ENCODE measurements at regions not wholly inside any gene's neighbourhood (a gene's known extent, or its start where the extent isn't known, plus 50 kb on each side); places are given as distances from the start of the nearest gene placed in this dataset.

GRCh38 chr5:85906460-85906859, 711.3 kb upstream of the COX7C start:
- no peak for DNase-seq (ENCODE audit: low spot score in 2 of 2, unreplicated experiment in 2 of 2)
- Mint-ChIP-seq H3K4me1 (peaks cover 5% of the 10 kb centered on the region), H3K4me3 (no peak overlapping the region), H3K27me3 (ENCODE audit: low read depth) (no peaks in the 10 kb centered on the region), H3K9me3 (no peaks in the 10 kb centered on the region), H3K27ac (no peak overlapping the region), H3K36me3 (no peaks in the 10 kb centered on the region)
- TF ChIP-seq, protein P1, sequence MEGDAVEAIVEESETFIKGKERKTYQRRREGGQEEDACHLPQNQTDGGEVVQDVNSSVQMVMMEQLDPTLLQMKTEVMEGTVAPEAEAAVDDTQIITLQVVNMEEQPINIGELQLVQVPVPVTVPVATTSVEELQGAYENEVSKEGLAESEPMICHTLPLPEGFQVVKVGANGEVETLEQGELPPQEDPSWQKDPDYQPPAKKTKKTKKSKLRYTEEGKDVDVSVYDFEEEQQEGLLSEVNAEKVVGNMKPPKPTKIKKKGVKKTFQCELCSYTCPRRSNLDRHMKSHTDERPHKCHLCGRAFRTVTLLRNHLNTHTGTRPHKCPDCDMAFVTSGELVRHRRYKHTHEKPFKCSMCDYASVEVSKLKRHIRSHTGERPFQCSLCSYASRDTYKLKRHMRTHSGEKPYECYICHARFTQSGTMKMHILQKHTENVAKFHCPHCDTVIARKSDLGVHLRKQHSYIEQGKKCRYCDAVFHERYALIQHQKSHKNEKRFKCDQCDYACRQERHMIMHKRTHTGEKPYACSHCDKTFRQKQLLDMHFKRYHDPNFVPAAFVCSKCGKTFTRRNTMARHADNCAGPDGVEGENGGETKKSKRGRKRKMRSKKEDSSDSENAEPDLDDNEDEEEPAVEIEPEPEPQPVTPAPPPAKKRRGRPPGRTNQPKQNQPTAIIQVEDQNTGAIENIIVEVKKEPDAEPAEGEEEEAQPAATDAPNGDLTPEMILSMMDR (IDR thresholded peaks at IDR 0.05; ENCODE audit: unreplicated experiment), result no peak

GRCh38 chr5:85910335-85910734, 707.4 kb upstream of the COX7C start:
- H3K27ac Mint-ChIP-seq, result no peak overlapping the region
- H3K4me3 Mint-ChIP-seq, result no peak overlapping the region
- H3K9me3 Mint-ChIP-seq, result peaks cover 7% of the 10 kb centered on the region
- TF ChIP-seq, protein P1 (IDR thresholded peaks at IDR 0.05; ENCODE audit: unreplicated experiment), result no peak
- peaks cover 5% of the 10 kb centered on the region for H3K4me1 Mint-ChIP-seq
- H3K27me3 Mint-ChIP-seq (ENCODE audit: low read depth), result no peaks in the 10 kb centered on the region
- no peaks in the 10 kb centered on the region for H3K36me3 Mint-ChIP-seq
- DNase-seq (ENCODE audit: low spot score in 2 of 2, unreplicated experiment in 2 of 2), result no peak

GRCh38 chr5:85920984-85921383, 696.8 kb upstream of the COX7C start:
- H3K4me3 Mint-ChIP-seq, result no peak overlapping the region
- no peaks in the 10 kb centered on the region for H3K36me3 Mint-ChIP-seq
- H3K27me3 Mint-ChIP-seq (ENCODE audit: low read depth), result no peaks in the 10 kb centered on the region
- H3K9me3 Mint-ChIP-seq, result peaks cover 37% of the 10 kb centered on the region
- TF ChIP-seq, protein P1 (IDR thresholded peaks at IDR 0.05; ENCODE audit: unreplicated experiment), result no peak
- no peak for DNase-seq (ENCODE audit: low spot score in 2 of 2, unreplicated experiment in 2 of 2)
- no peak overlapping the region for H3K27ac Mint-ChIP-seq
- H3K4me1 Mint-ChIP-seq, result no peaks in the 10 kb centered on the region

- no peak overlapping the region for H3K4me3 Mint-ChIP-seq
- no peaks in the 10 kb centered on the region for H3K27me3 Mint-ChIP-seq (ENCODE audit: low read depth)
- H3K4me1 Mint-ChIP-seq, result no peaks in the 10 kb centered on the region
- H3K36me3 Mint-ChIP-seq, result no peaks in the 10 kb centered on the region
- TF ChIP-seq, protein P1 (IDR thresholded peaks at IDR 0.05; ENCODE audit: unreplicated experiment), result no peak
- H3K9me3 Mint-ChIP-seq, result peaks cover 41% of the 10 kb centered on the region
- DNase-seq (ENCODE audit: low spot score in 2 of 2, unreplicated experiment in 2 of 2), result no peak
- no peak overlapping the region for H3K27ac Mint-ChIP-seq
These were observed 696.2 kb upstream of the COX7C start for GRCh38 chr5:85921590-85921989.

DNA sequence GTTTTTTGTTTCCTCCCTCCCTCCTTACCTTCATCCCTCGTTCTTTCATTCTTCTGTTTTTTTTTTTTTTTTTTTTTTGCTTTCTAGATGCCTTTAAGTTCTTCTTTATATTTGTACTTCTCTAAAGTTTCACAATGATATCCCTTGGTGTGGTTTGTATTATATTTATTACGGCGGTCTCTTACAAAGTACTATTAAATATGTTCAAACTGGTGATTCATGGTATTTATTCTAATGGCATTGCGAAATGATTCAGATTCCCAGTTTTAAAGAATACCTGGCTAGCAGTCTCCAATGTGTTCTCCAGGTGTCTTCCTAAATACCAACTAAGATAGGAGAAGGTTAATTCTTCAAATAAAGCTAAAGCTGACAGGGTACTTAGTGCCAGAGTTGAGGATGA, 690.1 kb upstream of the COX7C start:
- Mint-ChIP-seq H3K4me3 (no peak overlapping the region), H3K27me3 (ENCODE audit: low read depth) (no peaks in the 10 kb centered on the region), H3K4me1 (peaks cover 11% of the 10 kb centered on the region), H3K9me3 (peaks cover 40% of the 10 kb centered on the region), H3K27ac (no peak overlapping the region), H3K36me3 (no peaks in the 10 kb centered on the region)
- TF ChIP-seq, protein P1 (IDR thresholded peaks at IDR 0.05; ENCODE audit: unreplicated experiment), result no peak
- DNase-seq (ENCODE audit: low spot score in 2 of 2, unreplicated experiment in 2 of 2), result no peak

- H3K4me3 Mint-ChIP-seq, result no peak overlapping the region
- H3K4me1 Mint-ChIP-seq, result peaks cover 11% of the 10 kb centered on the region
- peaks cover 2% of the 10 kb centered on the region for H3K27me3 Mint-ChIP-seq (ENCODE audit: low read depth)
- peaks cover 22% of the 10 kb centered on the region for H3K9me3 Mint-ChIP-seq
- no peak for DNase-seq (ENCODE audit: low spot score in 2 of 2, unreplicated experiment in 2 of 2)
- no peak overlapping the region for H3K27ac Mint-ChIP-seq
- TF ChIP-seq, protein P1 (IDR thresholded peaks at IDR 0.05; ENCODE audit: unreplicated experiment), result no peak
- H3K36me3 Mint-ChIP-seq, result no peaks in the 10 kb centered on the region
These were observed 688.0 kb upstream of the COX7C start for GRCh38 chr5:85929713-85930112.

All from mesothelial cell of epicardium (in vitro differentiated cells).